ENCODE measurements at regions not wholly inside any gene's neighbourhood (a gene's known extent, or its start where the extent isn't known, plus 50 kb on each side); places are given as distances from the start of the nearest gene placed in this dataset.

GRCh38 chr17:33447090-33447489 is 154.0 kb upstream of the ASIC2 start:
- no peak for TF ChIP-seq CTCF (IDR thresholded peaks at IDR 0.05)
- no peak for TF ChIP-seq POLR2A (IDR thresholded peaks at IDR 0.05)
